HG03159 (cell line): ENCODE measurements at regions not wholly inside any gene's neighbourhood (a gene's known extent, or its start where the extent isn't known, plus 50 kb on each side); places are given as distances from the start of the nearest gene placed in this dataset.

Source experiments
- ATAC-seq: cut with Tn5 transposase; IDR thresholded peaks from one replicate; pipeline ENCODE4 v1.9.1; 2021; ENCODE audit warnings: mild to moderate bottlenecking, moderate library complexity; ENCODE audit not compliant: unreplicated experiment

- ATAC-seq: no peak
These were observed 114.0 kb upstream of the RND3 start for GRCh38 chr2:150601280-150602038.

GRCh38 chr2:150599889-150600288, 112.4 kb upstream of the RND3 start:
- no peak for ATAC-seq

- ATAC-seq: no peak
These were observed 110.9 kb upstream of the RND3 start for GRCh38 chr2:150598383-150598782.

GRCh38 chr2:150595803-150596470, 108.5 kb upstream of the RND3 start:
- no peak for ATAC-seq

GRCh38 chr2:150594299-150594698, 106.8 kb upstream of the RND3 start:
- no peak for ATAC-seq

GRCh38 chr2:150591496-150592285, 104.2 kb upstream of the RND3 start:
- ATAC-seq: no peak

- ATAC-seq: no peak
These were observed 102.2 kb upstream of the RND3 start for GRCh38 chr2:150589681-150590080.

GRCh38 chr2:150588506-150588870, 101.0 kb upstream of the RND3 start:
- ATAC-seq: no peak

- no peak for ATAC-seq
These were observed 100.4 kb upstream of the RND3 start for GRCh38 chr2:150587547-150588505.

- no peak for ATAC-seq
These were observed 99.4 kb upstream of the RND3 start for GRCh38 chr2:150586858-150587257.

GRCh38 chr2:150585221-150585971, 97.9 kb upstream of the RND3 start:
- ATAC-seq: no peak

GRCh38 chr2:150584081-150584480, 96.6 kb upstream of the RND3 start:
- no peak for ATAC-seq

- no peak for ATAC-seq
These were observed 94.4 kb upstream of the RND3 start for GRCh38 chr2:150581717-150582472.

- no peak for ATAC-seq
These were observed 91.0 kb upstream of the RND3 start for GRCh38 chr2:150578481-150578880.

- no peak for ATAC-seq
These were observed 88.4 kb upstream of the RND3 start for GRCh38 chr2:150575861-150576260.

- ATAC-seq: peak; percentile 92
These were observed 85.5 kb upstream of the RND3 start for GRCh38 chr2:150572961-150573395.

GRCh38 chr2:150572194-150572766, 84.8 kb upstream of the RND3 start:
- no peak for ATAC-seq

- ATAC-seq: no peak
These were observed 83.7 kb upstream of the RND3 start for GRCh38 chr2:150571121-150571520.

- no peak for ATAC-seq
These were observed 83.2 kb upstream of the RND3 start for GRCh38 chr2:150570712-150571111.
